Dedifferentiated amniotic fluid mesenchymal stem cell (primary cell): ENCODE measurements at regions not wholly inside any gene's neighbourhood (a gene's known extent, or its start where the extent isn't known, plus 50 kb on each side); places are given as distances from the start of the nearest gene placed in this dataset.

Experiments
- DNase-seq: peaks from one replicate; pipeline ENCODE4 v3.0.0-alpha.2; 2016; ENCODE audit errors: extremely low spot score

- no peak for DNase-seq
Measured at GRCh38 chr16:49216593-49216992, 65.0 kb downstream of the CBLN1 start.

DNA sequence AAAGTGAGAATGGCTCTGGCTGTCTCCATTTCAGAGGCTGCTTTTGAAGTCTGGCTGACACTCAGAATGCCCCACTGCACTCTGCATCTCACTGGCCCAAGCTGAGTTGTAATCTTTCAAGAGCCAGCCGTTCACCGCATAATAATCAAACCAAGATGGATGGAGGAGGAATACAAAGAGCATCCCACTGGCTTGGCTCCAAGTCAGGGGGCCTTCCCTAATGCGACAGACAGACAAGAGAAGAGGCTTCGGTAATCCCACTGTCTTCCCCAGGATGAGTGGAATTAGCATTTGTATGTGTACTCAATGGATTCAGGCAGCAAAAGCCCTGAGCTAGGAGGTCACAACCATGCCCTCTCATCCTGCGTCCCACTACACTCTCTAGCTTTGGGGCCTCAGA lies 68.0 kb downstream of the CBLN1 start:
- DNase-seq = no peak

- no peak for DNase-seq
Measured at GRCh38 chr16:49204191-49204590, 77.4 kb downstream of the CBLN1 start.

GRCh38 chr16:49203361-49203760 lies 78.3 kb downstream of the CBLN1 start:
- DNase-seq = no peak

- DNase-seq = no peak
Measured at GRCh38 chr16:49201118-49201517, 80.5 kb downstream of the CBLN1 start.

- DNase-seq = no peak
Measured at GRCh38 chr16:49200223-49200820, 81.3 kb downstream of the CBLN1 start.

DNA sequence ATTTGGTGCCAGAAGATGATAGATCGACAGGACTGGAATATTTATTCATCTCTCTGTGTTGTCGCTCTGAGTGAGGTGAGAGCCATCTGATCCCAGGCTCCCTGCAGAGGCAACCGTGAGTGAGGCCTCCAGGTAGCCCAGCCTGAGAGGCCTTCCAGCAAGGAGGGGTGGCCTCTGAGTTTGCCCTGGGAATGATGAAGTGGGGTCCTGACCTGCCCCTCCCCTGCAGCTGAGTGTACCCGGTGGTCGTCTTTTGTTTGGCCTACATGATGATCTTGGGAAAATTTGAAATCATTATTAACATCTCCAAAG lies 86.4 kb downstream of the CBLN1 start:
- no peak for DNase-seq

- no peak for DNase-seq
Measured at GRCh38 chr16:49194537-49195236, 87.0 kb downstream of the CBLN1 start.

GRCh38 chr16:49193596-49193995 lies 88.0 kb downstream of the CBLN1 start:
- DNase-seq = no peak

- no peak for DNase-seq
Measured at GRCh38 chr16:49189286-49189685, 92.4 kb downstream of the CBLN1 start.

GRCh38 chr16:49183911-49184310 lies 97.7 kb downstream of the CBLN1 start:
- no peak for DNase-seq

DNA sequence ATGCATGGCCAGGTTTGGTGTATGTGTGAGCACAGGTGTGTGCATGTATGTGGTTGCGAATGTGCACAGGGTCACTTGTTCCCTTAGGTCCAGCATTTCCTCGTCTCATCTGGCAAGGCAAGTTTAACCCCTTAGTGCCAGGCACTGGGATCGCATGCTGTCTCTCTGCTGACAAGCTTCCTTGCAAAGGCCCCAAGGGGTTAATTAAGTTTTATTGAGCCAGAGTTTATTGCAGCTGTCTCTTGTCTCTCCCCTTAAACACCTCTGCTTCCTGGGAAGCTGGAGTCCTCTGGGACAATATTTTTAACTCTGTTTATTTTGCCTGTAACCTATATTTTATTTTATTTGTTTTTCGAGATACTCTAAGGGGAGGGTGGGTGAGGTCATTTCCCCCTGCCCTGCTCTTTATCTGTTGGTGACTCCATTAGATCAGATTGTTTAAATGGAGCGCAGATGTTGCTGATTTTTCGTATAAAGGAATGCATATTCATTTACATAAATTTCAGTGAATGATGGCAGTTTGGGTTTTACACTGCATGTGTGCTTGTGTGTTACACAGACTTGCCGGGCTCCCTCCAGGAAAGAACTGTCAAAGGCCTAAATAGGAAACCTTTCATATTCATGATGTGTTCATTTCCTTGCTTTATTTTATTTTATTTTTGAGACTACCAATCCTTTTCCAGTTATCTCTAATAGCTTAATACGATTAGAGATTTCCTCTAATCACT lies 99.7 kb downstream of the CBLN1 start:
- no peak for DNase-seq

DNA sequence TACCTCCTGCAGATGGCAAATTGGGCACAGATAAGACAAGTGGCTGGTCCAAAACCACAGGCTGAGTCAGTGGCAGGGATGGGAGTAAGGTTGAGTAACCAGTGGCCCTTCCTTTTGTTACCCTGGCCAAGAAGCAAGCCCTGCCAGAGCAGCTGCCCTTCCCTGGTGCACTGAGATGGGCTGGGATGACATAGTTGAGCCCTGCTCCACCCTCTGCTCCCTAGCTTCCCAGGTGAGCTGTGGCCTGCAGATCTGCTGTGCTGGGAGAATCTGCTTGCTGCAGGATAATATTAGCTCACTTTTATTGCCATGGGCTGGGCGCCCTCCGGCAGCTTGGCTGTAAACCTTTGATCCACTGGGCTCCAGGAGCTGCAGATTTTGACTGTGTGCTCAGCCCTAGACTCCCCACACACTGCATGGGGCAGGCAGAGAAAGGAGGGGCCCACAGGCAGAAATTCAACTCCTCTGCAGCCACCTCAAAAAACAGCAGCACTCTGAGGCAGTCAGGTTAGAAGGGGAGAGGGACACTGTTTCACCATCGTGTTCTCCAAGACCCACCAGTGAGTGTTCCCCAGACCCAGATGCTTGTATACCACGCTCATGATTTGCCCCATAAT lies 101.8 kb downstream of the CBLN1 start:
- no peak for DNase-seq

- DNase-seq = no peak
Measured at GRCh38 chr16:49168126-49168525, 113.5 kb downstream of the CBLN1 start.

- DNase-seq = no peak
Measured at GRCh38 chr16:49165025-49165424, 116.6 kb downstream of the CBLN1 start.

DNA sequence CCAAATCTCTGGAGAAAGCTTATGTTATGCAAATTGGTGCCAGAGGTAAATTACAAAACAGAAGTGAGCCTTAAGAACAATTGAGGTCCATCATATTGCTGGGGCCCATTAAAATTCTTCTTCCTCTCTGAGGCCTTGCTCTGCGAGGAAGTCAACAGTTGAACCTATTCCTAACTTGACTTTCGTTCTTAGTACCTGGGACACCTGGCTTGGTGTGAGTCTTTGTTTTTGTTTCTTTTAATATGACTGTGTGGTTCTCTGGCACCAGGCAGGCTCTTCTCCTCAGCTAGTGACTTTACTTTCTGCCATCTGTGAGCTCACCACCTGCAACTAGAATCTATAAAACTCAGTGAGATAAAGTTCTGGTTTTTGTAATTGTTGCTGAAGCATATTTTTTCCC lies 120.4 kb downstream of the CBLN1 start:
- no peak for DNase-seq

GRCh38 chr16:49158029-49158642 lies 123.5 kb downstream of the CBLN1 start:
- DNase-seq = no peak

GRCh38 chr16:49150341-49150740 lies 131.3 kb downstream of the CBLN1 start:
- no peak for DNase-seq

- no peak for DNase-seq
Measured at GRCh38 chr16:49148410-49148809, 133.2 kb downstream of the CBLN1 start.

DNA sequence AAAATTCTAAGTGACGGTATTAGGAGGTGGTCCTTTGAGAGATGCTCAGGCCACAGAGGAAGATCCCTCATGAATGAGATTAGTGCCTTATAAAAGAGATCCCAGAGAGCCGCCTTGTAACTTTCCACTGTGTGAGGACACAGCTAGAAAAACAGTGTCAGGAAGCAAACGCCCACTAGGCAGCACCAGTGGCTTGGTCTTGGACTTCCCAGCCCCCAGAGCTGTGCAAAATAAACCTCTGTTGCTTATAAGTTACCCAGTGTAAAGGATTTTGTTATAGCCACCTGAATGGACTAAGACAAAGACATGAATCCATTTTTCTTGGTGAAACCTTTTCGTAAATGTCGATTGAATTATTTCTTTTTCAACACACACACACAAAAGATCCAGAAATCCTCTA lies 141.0 kb downstream of the CBLN1 start:
- no peak for DNase-seq

- DNase-seq = no peak
Measured at GRCh38 chr16:49130397-49130796, 151.2 kb downstream of the CBLN1 start.

- no peak for DNase-seq
Measured at GRCh38 chr16:49129935-49130334, 151.7 kb downstream of the CBLN1 start.
